ENCODE measurements at regions not wholly inside any gene's neighbourhood (a gene's known extent, or its start where the extent isn't known, plus 50 kb on each side); places are given as distances from the start of the nearest gene placed in this dataset.

DNA sequence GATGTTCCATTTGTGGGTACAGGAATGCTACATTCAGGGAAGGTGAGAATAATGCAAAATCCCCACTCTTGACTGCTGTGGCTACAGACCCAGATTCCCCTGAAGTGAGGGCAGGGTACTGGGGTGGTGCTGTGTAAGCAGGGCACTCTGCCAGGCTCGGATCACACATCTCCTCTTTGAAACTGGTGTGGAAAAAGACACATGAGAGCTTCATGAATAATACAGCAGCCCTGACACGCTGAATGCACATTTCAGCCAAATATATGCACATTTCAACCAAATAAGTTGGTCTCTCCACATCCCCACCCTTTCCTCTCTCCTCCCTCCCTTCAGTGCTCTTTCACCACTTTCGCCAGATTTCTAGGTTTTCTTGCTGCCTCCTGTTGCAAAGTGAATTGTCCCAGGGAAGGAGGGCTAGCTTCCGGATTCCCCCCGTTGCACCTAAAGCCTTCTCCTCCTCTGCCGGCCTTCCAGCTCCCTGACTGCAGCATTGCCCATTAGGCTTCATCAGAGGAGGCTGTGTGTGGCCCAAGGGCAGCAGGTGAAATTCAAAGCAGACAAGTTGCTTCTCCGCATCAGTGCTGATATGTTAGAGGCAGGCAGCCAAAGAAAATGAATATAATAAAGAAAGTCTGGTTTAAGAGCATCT is 118.2 kb upstream of the TMCC3 start:
- ChIA-PET POLR2A (no interaction called here), CTCF (no interaction called here)
- TF ChIP-seq, protein P1, sequence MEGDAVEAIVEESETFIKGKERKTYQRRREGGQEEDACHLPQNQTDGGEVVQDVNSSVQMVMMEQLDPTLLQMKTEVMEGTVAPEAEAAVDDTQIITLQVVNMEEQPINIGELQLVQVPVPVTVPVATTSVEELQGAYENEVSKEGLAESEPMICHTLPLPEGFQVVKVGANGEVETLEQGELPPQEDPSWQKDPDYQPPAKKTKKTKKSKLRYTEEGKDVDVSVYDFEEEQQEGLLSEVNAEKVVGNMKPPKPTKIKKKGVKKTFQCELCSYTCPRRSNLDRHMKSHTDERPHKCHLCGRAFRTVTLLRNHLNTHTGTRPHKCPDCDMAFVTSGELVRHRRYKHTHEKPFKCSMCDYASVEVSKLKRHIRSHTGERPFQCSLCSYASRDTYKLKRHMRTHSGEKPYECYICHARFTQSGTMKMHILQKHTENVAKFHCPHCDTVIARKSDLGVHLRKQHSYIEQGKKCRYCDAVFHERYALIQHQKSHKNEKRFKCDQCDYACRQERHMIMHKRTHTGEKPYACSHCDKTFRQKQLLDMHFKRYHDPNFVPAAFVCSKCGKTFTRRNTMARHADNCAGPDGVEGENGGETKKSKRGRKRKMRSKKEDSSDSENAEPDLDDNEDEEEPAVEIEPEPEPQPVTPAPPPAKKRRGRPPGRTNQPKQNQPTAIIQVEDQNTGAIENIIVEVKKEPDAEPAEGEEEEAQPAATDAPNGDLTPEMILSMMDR (IDR thresholded peaks at IDR 0.05; ENCODE audit: control extremely low read depth, extremely low read depth, low read depth, missing control alignments), result no peak
- no peak for DNase-seq (ENCODE audit: extremely low spot score)

DNA sequence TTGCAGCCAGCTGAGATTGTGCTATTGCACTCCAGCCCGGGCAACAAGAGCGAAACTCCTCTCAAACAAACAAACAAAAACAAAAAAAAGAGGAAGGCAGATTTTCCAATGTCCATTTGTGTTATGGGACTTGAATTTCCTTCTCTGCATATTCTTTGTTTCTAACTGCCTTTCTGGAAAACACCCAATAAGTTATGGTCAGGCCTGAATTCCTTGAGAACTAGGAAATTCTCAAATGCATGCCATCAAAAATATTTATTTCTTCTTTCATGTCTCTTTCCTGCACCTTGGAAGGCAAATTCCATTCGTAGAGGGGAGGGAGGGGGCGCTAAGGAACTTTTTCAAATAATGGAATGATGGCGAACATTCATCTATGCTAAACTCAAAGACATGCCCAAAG is 117.6 kb upstream of the TMCC3 start:
- POLR2A ChIA-PET, result no interaction called here
- CTCF ChIA-PET, result no interaction called here
- no peak for DNase-seq (ENCODE audit: extremely low spot score)
- TF ChIP-seq, protein P1 (IDR thresholded peaks at IDR 0.05; ENCODE audit: control extremely low read depth, extremely low read depth, low read depth, missing control alignments), result no peak

DNA sequence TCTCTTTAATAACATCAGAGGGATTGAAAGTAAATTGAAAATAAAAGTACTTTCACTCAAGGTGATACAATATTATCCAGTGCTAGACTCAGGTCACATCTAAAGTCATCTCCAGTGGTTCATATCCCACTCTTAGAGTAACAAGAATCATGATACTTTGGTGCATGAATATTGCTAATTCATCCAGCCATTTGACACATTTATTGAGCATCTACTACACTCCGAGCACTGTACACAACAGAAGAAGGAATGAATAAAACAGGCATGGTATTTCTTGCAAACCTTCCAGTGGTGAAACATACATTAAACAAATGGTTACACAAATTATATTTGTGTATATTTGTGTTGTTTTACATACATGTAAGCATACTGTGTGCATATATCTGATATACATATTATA is 116.0 kb upstream of the TMCC3 start:
- TF ChIP-seq, protein P1 (IDR thresholded peaks at IDR 0.05; ENCODE audit: control extremely low read depth, extremely low read depth, low read depth, missing control alignments), result no peak
- ChIA-PET POLR2A (no interaction called here), CTCF (no interaction called here)
- no peak for DNase-seq (ENCODE audit: extremely low spot score)

DNA sequence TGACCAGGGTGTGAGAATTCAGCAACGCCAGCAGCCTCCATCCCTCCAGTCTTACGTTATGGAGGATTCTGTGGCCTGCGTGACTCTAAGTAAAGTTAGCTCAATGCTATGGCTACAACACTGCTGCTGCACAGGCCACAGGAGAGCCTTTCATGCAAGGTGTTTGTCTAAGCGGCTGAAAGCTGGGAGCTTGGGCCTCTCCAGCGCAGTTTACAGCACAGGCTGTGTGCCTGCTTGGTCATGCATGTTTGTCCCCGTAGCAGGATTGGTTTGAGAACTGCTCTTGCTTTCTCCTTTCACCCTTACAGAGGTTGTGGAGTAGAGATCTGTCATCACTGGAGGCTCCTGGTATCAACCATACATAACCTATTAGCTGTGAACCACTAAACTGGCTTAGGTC is 113.1 kb upstream of the TMCC3 start:
- ChIA-PET POLR2A (no interaction called here), CTCF (interaction anchor here (0.7 to 2.7 kb wide), 15 partner anchors 8 to 454 kb away, joined by 3 to 21 read pairs (median 4); partner anchors contain the start of genes FGD6 and VEZT)
- DNase-seq (ENCODE audit: extremely low spot score), result no peak

DNA sequence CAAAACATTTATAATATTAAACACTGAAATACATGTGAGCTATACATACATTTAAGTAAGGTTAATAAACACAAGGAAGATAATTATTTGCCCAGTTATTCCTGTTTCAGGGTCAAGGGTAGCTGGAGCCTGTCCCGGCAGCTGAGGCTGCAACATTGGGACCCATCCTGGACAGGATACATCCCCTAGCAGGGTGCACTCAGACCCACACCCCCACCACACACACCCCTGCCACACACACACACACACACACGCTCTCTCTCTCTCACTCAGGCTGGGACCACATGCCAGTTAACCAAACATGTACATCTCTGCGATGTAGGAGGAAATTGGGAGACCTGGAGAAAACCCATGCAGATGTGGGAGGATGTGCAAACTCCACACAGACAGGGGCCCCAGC is 112.6 kb upstream of the TMCC3 start:
- CTCF ChIA-PET, result interaction anchor here (0.7 to 2.7 kb wide), 18 partner anchors 7 to 455 kb away, joined by 3 to 21 read pairs (median 4); partner anchors contain the start of genes FGD6 and VEZT
- no peak for DNase-seq (ENCODE audit: extremely low spot score)
- TF ChIP-seq, protein P1 (IDR thresholded peaks at IDR 0.05; ENCODE audit: control extremely low read depth, extremely low read depth, low read depth, missing control alignments), result no peak
- POLR2A ChIA-PET, result interaction anchor here (0.5 kb wide), 1 partner anchor 168 kb away, joined by 3 read pairs; no protein-coding TSS in a partner anchor

More for the DNA sequence above, 113.1 kb upstream of the TMCC3 start:
- TF ChIP-seq, protein P1 (IDR thresholded peaks at IDR 0.05; ENCODE audit: control extremely low read depth, extremely low read depth, low read depth, missing control alignments), result no peak

DNA sequence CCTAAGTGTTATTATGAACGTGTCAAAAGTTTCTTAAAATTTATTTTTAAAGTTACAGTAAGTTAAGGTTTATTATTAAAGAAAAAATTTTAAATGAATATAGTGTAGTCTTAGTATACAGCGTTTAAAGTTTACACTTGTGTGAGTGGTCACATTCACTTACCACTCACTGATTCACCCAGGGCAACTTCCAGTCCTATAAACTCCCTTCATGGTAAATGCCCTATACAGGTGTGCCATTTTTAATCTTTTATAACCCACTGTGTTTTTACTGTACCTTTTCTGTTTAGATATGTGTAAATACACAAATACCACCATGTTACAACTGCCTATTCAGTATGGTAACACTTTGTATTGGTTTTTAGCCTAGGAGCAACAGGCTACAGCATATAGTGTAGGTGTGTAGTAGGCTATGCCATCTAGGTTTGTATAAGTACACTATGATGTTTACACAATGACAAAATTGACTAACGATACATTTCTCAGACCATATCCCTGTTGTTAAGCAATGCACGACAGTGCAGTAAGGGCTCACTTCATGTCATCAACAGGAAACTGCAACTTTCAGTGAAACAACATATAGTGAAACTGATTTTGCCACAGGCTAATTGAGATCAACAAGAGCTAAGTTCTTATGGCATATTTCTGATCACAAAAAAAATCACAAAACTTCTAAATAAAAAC is 112.0 kb upstream of the TMCC3 start:
- peak; percentile 48 for DNase-seq (ENCODE audit: extremely low spot score)
- CTCF ChIA-PET, result interaction anchor here (0.7 to 2.7 kb wide), 17 partner anchors 8 to 455 kb away, joined by 3 to 21 read pairs (median 4); partner anchors contain the start of genes FGD6 and VEZT
- POLR2A ChIA-PET, result interaction anchor here (0.5 kb wide), 1 partner anchor 167 kb away, joined by 3 read pairs; no protein-coding TSS in a partner anchor
- TF ChIP-seq, protein P1 (IDR thresholded peaks at IDR 0.05; ENCODE audit: control extremely low read depth, extremely low read depth, low read depth, missing control alignments), result no peak

Data from GM10248 (cell line).